T-helper 2 cell treated with Interferon-gamma antibody and Interleukin-4, amounts not matched to agents 5 μg/mL and 100 μg/mL, for 36 hours (primary cell): ENCODE measurements at regions not wholly inside any gene's neighbourhood (a gene's known extent, or its start where the extent isn't known, plus 50 kb on each side); places are given as distances from the start of the nearest gene placed in this dataset.

Experiments used
- DNase-seq: peaks from one replicate; pipeline ENCODE4 v3.0.0; 2021; ENCODE audit warnings: low spot score
- H3K27ac Mint-ChIP-seq: one replicate; pipeline ENCODE4 v1.8.0; 2021; ENCODE audit warnings: mild to moderate bottlenecking, mixed read lengths
- H3K27me3 Mint-ChIP-seq: one replicate; pipeline ENCODE4 v1.8.0; 2021; ENCODE audit warnings: low read depth, mixed read lengths
- H3K36me3 Mint-ChIP-seq: one replicate; pipeline ENCODE4 v1.8.0; 2021; ENCODE audit warnings: low read depth, mixed read lengths
- H3K4me1 Mint-ChIP-seq: one replicate; pipeline ENCODE4 v1.8.0; 2021; ENCODE audit warnings: low read depth, mixed read lengths
- H3K4me3 Mint-ChIP-seq: one replicate; pipeline ENCODE4 v1.8.0; 2022; ENCODE audit warnings: mild to moderate bottlenecking, moderate library complexity, mixed read lengths
- H3K9me3 Mint-ChIP-seq: one replicate; pipeline ENCODE4 v1.8.0; 2021; ENCODE audit warnings: mixed read lengths

GRCh38 chr3:130242850-130243569 is 102.5 kb upstream of the COL6A5 start:
- H3K27ac Mint-ChIP-seq, result no peak overlapping the region

GRCh38 chr3:130243808-130244207 is 101.7 kb upstream of the COL6A5 start:
- no peak for DNase-seq
- no peak overlapping the region for H3K4me3 Mint-ChIP-seq
- peaks cover 4% of the 10 kb centered on the region for H3K27me3 Mint-ChIP-seq
- H3K36me3 Mint-ChIP-seq, result no peaks in the 10 kb centered on the region
- no peaks in the 10 kb centered on the region for H3K4me1 Mint-ChIP-seq
- no peak overlapping the region for H3K27ac Mint-ChIP-seq
- no peaks in the 10 kb centered on the region for H3K9me3 Mint-ChIP-seq

More at GRCh38 chr3:130242850-130243569, 102.5 kb upstream of the COL6A5 start:
- Mint-ChIP-seq H3K36me3 (no peaks in the 10 kb centered on the region), H3K27me3 (no peaks in the 10 kb centered on the region), H3K9me3 (no peaks in the 10 kb centered on the region), H3K4me1 (no peaks in the 10 kb centered on the region), H3K4me3 (no peak overlapping the region)
- no peak for DNase-seq

- no peak for DNase-seq
- Mint-ChIP-seq H3K9me3 (no peaks in the 10 kb centered on the region), H3K4me3 (no peak overlapping the region), H3K27me3 (peaks cover 4% of the 10 kb centered on the region), H3K27ac (no peak overlapping the region), H3K4me1 (no peaks in the 10 kb centered on the region), H3K36me3 (no peaks in the 10 kb centered on the region)
Measured at GRCh38 chr3:130250982-130251381, 94.5 kb upstream of the COL6A5 start.

GRCh38 chr3:130255442-130255841 is 90.0 kb upstream of the COL6A5 start:
- no peaks in the 10 kb centered on the region for H3K9me3 Mint-ChIP-seq
- no peaks in the 10 kb centered on the region for H3K4me1 Mint-ChIP-seq
- H3K27ac Mint-ChIP-seq, result no peak overlapping the region
- no peak overlapping the region for H3K4me3 Mint-ChIP-seq
- peaks cover 4% of the 10 kb centered on the region for H3K27me3 Mint-ChIP-seq
- DNase-seq, result no peak
- no peaks in the 10 kb centered on the region for H3K36me3 Mint-ChIP-seq

- Mint-ChIP-seq H3K27ac (no peak overlapping the region), H3K27me3 (peaks cover 4% of the 10 kb centered on the region), H3K4me3 (no peak overlapping the region), H3K9me3 (no peaks in the 10 kb centered on the region), H3K36me3 (no peaks in the 10 kb centered on the region), H3K4me1 (no peaks in the 10 kb centered on the region)
- DNase-seq, result no peak
Measured at GRCh38 chr3:130256821-130257340, 88.6 kb upstream of the COL6A5 start.

GRCh38 chr3:130258532-130258952 is 86.9 kb upstream of the COL6A5 start:
- no peaks in the 10 kb centered on the region for H3K9me3 Mint-ChIP-seq
- no peak for DNase-seq
- no peaks in the 10 kb centered on the region for H3K4me1 Mint-ChIP-seq
- H3K4me3 Mint-ChIP-seq, result no peak overlapping the region
- H3K36me3 Mint-ChIP-seq, result no peaks in the 10 kb centered on the region
- peaks cover 4% of the 10 kb centered on the region for H3K27me3 Mint-ChIP-seq
- H3K27ac Mint-ChIP-seq, result no peak overlapping the region

- Mint-ChIP-seq H3K27ac (no peak overlapping the region), H3K36me3 (no peaks in the 10 kb centered on the region), H3K4me3 (no peak overlapping the region), H3K9me3 (no peaks in the 10 kb centered on the region), H3K27me3 (peaks cover 4% of the 10 kb centered on the region), H3K4me1 (no peaks in the 10 kb centered on the region)
- no peak for DNase-seq
Measured at GRCh38 chr3:130259166-130259874, 86.2 kb upstream of the COL6A5 start.

- Mint-ChIP-seq H3K4me1 (no peaks in the 10 kb centered on the region), H3K27ac (no peak overlapping the region), H3K9me3 (no peaks in the 10 kb centered on the region), H3K36me3 (no peaks in the 10 kb centered on the region), H3K27me3 (peaks cover 4% of the 10 kb centered on the region), H3K4me3 (no peak overlapping the region)
- DNase-seq, result no peak
Measured at GRCh38 chr3:130260918-130261317, 84.6 kb upstream of the COL6A5 start.

GRCh38 chr3:130263708-130264107 is 81.8 kb upstream of the COL6A5 start:
- Mint-ChIP-seq H3K4me1 (no peaks in the 10 kb centered on the region), H3K4me3 (no peak overlapping the region), H3K27ac (no peak overlapping the region), H3K36me3 (no peaks in the 10 kb centered on the region), H3K9me3 (no peaks in the 10 kb centered on the region), H3K27me3 (peaks cover 3% of the 10 kb centered on the region)
- DNase-seq, result no peak

GRCh38 chr3:130266817-130267216 is 78.7 kb upstream of the COL6A5 start:
- Mint-ChIP-seq H3K9me3 (no peaks in the 10 kb centered on the region), H3K36me3 (no peaks in the 10 kb centered on the region), H3K27me3 (peaks cover 7% of the 10 kb centered on the region), H3K27ac (no peak overlapping the region), H3K4me3 (no peak overlapping the region), H3K4me1 (no peaks in the 10 kb centered on the region)
- no peak for DNase-seq

- Mint-ChIP-seq H3K27ac (no peak overlapping the region), H3K4me1 (no peaks in the 10 kb centered on the region), H3K27me3 (peaks cover 6% of the 10 kb centered on the region), H3K9me3 (no peaks in the 10 kb centered on the region), H3K4me3 (no peak overlapping the region), H3K36me3 (no peaks in the 10 kb centered on the region)
- DNase-seq, result no peak
Measured at GRCh38 chr3:130276203-130276803, 69.2 kb upstream of the COL6A5 start.

- Mint-ChIP-seq H3K27ac (no peak overlapping the region), H3K36me3 (no peaks in the 10 kb centered on the region), H3K4me3 (no peak overlapping the region), H3K9me3 (no peaks in the 10 kb centered on the region), H3K27me3 (peaks cover 6% of the 10 kb centered on the region), H3K4me1 (no peaks in the 10 kb centered on the region)
- no peak for DNase-seq
Measured at GRCh38 chr3:130288670-130289069, 56.8 kb upstream of the COL6A5 start.

GRCh38 chr3:130291148-130291547 is 54.3 kb upstream of the COL6A5 start:
- Mint-ChIP-seq H3K36me3 (no peaks in the 10 kb centered on the region), H3K4me1 (no peaks in the 10 kb centered on the region), H3K9me3 (no peaks in the 10 kb centered on the region), H3K27ac (no peak overlapping the region), H3K27me3 (peaks cover 4% of the 10 kb centered on the region), H3K4me3 (no peak overlapping the region)
- no peak for DNase-seq

GRCh38 chr3:130293247-130293646 is 52.2 kb upstream of the COL6A5 start:
- DNase-seq, result no peak
- H3K36me3 Mint-ChIP-seq, result no peaks in the 10 kb centered on the region
- H3K4me3 Mint-ChIP-seq, result no peak overlapping the region
- no peak overlapping the region for H3K27ac Mint-ChIP-seq
- H3K27me3 Mint-ChIP-seq, result peaks cover 4% of the 10 kb centered on the region
- H3K9me3 Mint-ChIP-seq, result no peaks in the 10 kb centered on the region
- no peaks in the 10 kb centered on the region for H3K4me1 Mint-ChIP-seq
